Suprapubic skin (tissue), 4 donors: ENCODE measurements at regions not wholly inside any gene's neighbourhood (a gene's known extent, or its start where the extent isn't known, plus 50 kb on each side); places are given as distances from the start of the nearest gene placed in this dataset.

Experiments used
- CTCF ChIP-seq, 2 donors: fragments of 200-600 bp in 1 of 2; fragments of 450-650 bp in 1 of 2; sonication (generic) in 1 of 2; IDR thresholded peaks; one replicate each; pipeline ENCODE4 v1.5.1; 2016 to 2019; ENCODE audit warnings: antibody characterized with exemption in 2 of 2, mild to moderate bottlenecking in 1 of 2, moderate library complexity in 1 of 2
- EP300 ChIP-seq: sonication (generic); formaldehyde crosslinking; IDR thresholded peaks from one replicate; pipeline ENCODE4 v1.6.1; 2017; ENCODE audit warnings: antibody characterized with exemption
- POLR2A ChIP-seq, 2 donors: fragments of 450-650 bp; IDR thresholded peaks; one replicate each; pipeline ENCODE4 v1.6.1; 2017; ENCODE audit warnings: antibody characterized with exemption in 2 of 2, mild to moderate bottlenecking in 2 of 2, moderate library complexity in 2 of 2
- POLR2AphosphoS5 ChIP-seq, 3 donors: sonication (generic); formaldehyde crosslinking; IDR thresholded peaks; one replicate each; pipeline ENCODE4 v1.6.1; 2017; ENCODE audit warnings: antibody characterized with exemption in 3 of 3

DNA sequence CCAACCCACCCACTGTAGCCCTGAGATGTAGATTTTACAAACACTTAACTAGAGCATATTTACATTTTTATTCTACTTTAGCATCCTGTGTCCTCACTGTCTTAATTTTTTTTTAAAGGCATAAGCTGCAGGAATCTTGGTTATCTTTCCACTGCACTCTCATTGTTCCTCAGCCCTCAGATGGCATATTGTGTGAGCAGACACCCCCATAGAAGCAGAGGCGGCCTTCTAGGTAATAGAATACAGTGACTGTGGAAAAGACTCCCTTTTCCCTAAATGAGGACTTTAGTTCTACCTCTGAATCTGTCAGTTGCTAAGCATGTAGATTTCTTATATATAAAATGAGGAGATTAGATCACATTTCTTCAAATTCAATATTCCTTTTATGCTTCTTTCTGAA is 543.5 kb upstream of the SPHKAP start:
- TF ChIP-seq POLR2AphosphoS5 (IDR thresholded peaks at IDR 0.05): no peak
- no peak for TF ChIP-seq CTCF (IDR thresholded peaks at IDR 0.05)
- TF ChIP-seq POLR2A (IDR thresholded peaks at IDR 0.05): no peak
- TF ChIP-seq EP300: no peak
